Adipocyte (in vitro differentiated cells): ENCODE measurements at regions not wholly inside any gene's neighbourhood (a gene's known extent, or its start where the extent isn't known, plus 50 kb on each side); places are given as distances from the start of the nearest gene placed in this dataset.
"Not testable (repeated sequence)": the region's sequence is repeated elsewhere in the genome, so short reads cannot be mapped to it uniquely, and the experiment has no call there.

Source experiments
- DNase-seq: peaks from one replicate; pipeline ENCODE4 v3.0.0-alpha.2; 2015; ENCODE audit warnings: low read depth
- H3K27me3 ChIP-seq: replicated peaks from 2 replicates; pipeline ENCODE4 v1.7.0; 2013; ENCODE audit warnings: mild to moderate bottlenecking, low read length, moderate library complexity; ENCODE audit not compliant: control insufficient read depth, insufficient read depth
- H3K36me3 ChIP-seq: 2 replicates; pipeline ENCODE4 v1.7.0; 2013; ENCODE audit warnings: low read length, mild to moderate bottlenecking, moderate library complexity; ENCODE audit not compliant: control insufficient read depth, insufficient read depth, severe bottlenecking
- H3K4me1 ChIP-seq: 2 replicates; pipeline ENCODE4 v1.7.0; 2013; ENCODE audit warnings: mild to moderate bottlenecking, low read length, moderate library complexity; ENCODE audit not compliant: control insufficient read depth, insufficient read depth
- H3K4me3 ChIP-seq: 2 replicates; pipeline ENCODE4 v1.7.0; 2013; ENCODE audit warnings: mild to moderate bottlenecking, low read length, moderate library complexity
- H3K9ac ChIP-seq: 2 replicates; pipeline ENCODE4 v1.7.0; 2013; ENCODE audit warnings: mild to moderate bottlenecking, low read length, moderate library complexity
- H3K9me3 ChIP-seq: 2 replicates; pipeline ENCODE4 v1.7.0; 2013; ENCODE audit warnings: mild to moderate bottlenecking, low read length, moderate library complexity; ENCODE audit not compliant: control insufficient read depth

DNA sequence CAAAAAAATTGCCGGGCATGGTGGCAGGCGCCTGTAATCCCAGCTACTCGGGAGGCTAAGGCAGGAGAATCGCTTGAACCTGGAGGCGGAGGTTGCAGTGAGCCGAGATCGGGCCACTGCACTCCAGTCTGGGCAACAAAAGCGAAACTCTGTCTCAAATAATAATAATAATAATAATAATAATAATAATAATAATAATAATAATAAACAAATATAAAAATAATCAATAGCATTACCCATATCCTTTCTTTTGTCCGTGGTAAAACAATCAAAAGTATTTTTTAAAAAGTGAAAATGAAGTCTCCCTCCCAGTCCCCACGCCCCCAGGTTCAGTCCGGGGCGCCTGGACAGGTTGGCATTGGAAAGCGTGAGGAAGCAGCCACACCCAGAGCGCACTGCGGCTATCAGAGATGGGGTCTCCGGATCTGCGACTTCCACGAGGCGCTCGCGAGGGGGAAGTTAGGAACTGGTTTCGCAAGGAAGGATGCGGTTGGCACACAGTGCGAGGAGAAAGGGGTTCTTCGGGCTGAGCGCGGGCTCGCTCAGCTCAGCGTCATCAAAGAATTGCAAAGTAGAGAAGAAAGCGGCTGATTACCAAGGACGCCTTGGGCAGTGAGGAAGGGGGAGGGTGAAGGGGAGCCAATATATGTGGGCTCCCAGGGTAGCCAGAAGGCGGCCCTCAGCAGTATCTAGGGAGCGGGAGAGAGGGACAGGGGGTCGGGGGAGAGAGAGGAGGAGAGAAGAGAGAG is 69.5 kb upstream of the EPHB3 start:
- DNase-seq = no peak
- Histone ChIP-seq H3K9ac (no peak overlapping the region), H3K4me3 (no peak overlapping the region), H3K4me1 (no peaks in the 10 kb centered on the region), H3K9me3 (no peaks in the 10 kb centered on the region), H3K36me3 (no peaks in the 10 kb centered on the region), H3K27me3 (peaks cover 53% of the 10 kb centered on the region)

DNA sequence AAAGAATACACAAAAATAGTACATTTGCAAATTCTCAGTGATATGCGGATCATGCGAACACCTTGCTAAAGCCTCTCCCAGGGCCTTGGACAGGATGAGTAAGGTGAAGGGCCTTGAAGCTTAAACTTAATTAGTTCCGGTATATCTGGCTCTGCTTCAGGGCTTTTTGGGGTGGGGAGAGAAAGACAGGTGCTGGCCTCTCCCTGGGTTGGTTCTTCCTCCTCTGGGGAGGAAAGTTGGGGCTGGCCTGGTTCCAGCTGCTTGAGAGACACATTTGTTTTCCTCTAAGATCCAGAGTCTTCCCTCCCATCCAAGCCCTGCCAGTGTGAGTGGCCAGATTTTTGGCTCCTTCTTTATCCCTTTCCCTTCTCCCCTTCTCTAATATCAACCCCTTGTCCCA is 64.7 kb upstream of the EPHB3 start:
- H3K9ac ChIP-seq = no peak overlapping the region
- peaks cover under 1% of the 10 kb centered on the region for H3K9me3 ChIP-seq
- no peak for DNase-seq
- peaks cover 35% of the 10 kb centered on the region for H3K27me3 ChIP-seq
- no peaks in the 10 kb centered on the region for H3K4me1 ChIP-seq
- no peaks in the 10 kb centered on the region for H3K36me3 ChIP-seq
- no peak overlapping the region for H3K4me3 ChIP-seq

DNA sequence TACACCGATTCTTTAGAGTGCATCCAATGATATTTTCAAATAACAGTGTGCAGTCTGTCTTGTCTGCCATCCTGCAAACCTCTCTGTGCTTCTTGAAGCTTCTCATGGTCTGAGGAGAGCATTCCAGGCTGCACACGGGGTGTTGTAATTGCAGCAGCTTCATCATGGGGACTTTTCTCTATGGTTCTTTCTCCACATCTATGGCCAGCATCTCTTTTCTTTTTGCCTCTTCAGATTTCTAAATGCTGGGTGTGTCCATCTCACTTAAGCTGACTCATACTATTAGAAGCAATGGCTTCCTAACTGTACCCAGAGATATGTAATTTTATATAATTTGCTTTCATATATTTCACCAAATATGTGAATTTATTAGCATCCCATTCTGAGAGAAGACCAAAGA is 63.8 kb upstream of the EPHB3 start:
- H3K36me3 ChIP-seq = no peaks in the 10 kb centered on the region
- H3K4me3 ChIP-seq = no peak overlapping the region
- H3K4me1 ChIP-seq = no peaks in the 10 kb centered on the region
- H3K9ac ChIP-seq = no peak overlapping the region
- H3K27me3 ChIP-seq = peaks cover 29% of the 10 kb centered on the region
- DNase-seq = no peak
- H3K9me3 ChIP-seq = peaks cover 9% of the 10 kb centered on the region

DNA sequence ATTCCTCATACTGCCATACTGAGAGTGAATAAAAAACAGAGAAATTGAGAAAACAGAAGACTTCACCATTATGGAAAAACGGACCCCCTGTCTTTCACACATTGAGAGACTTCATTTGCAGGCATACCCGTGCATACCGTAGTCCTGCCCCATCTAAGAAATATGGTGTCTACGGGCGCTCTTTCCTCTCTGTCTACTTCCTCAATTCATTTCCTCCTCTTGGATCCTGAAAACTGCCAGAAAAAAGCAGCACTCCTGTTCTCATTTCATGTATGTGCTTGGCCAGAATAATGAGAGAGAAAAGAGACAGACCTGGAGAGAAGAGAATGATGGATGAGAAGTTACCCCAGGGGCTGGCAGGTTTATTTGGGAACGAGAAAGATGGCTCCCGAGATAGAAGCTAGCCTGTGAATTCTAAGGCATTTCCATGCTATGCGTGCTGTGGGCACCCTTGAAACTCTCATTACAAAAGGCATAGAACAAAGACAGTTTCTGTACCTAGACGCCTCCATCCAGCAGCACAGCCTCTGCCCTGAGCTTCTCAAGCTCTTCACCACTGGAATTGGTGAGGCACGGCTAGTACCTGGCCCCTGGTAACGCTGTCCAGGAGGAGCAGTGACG is 62.5 kb upstream of the EPHB3 start:
- Histone ChIP-seq H3K9me3 (peaks cover 11% of the 10 kb centered on the region), H3K4me3 (no peak overlapping the region), H3K9ac (no peak overlapping the region), H3K36me3 (no peaks in the 10 kb centered on the region), H3K4me1 (no peaks in the 10 kb centered on the region), H3K27me3 (peaks cover 18% of the 10 kb centered on the region)
- DNase-seq = no peak

DNA sequence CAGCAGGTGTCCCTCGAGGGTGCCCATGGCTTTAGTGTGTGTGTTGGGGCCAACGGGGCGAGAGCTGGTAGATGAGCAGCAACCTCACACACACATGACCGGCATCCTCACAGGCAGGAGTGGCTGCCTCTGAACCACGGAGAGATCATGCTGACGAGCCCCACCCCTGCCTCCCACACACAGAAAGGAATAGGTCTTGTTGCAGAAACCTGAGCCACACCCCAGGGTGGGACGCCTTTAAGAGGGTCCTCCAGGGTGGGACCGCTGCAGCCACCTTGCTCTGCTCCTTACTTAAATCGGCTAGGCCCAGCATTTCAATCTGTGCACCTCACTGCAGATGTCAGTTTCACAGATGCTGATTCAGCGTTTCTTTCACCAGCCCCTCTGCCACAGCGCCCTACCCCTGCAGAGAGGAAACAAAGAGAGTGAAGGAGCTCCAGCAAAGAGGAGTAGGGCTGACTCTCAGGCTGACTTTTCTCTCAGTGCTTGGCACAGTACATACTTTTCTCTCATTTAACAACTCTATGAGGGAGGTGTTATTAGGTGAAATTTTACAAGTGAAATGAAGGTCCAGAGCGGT is 61.2 kb upstream of the EPHB3 start:
- Histone ChIP-seq H3K4me1 (no peaks in the 10 kb centered on the region), H3K4me3 (no peak overlapping the region), H3K9me3 (peaks cover 11% of the 10 kb centered on the region), H3K27me3 (peaks cover 14% of the 10 kb centered on the region), H3K36me3 (no peaks in the 10 kb centered on the region), H3K9ac (no peak overlapping the region)
- no peak for DNase-seq

DNA sequence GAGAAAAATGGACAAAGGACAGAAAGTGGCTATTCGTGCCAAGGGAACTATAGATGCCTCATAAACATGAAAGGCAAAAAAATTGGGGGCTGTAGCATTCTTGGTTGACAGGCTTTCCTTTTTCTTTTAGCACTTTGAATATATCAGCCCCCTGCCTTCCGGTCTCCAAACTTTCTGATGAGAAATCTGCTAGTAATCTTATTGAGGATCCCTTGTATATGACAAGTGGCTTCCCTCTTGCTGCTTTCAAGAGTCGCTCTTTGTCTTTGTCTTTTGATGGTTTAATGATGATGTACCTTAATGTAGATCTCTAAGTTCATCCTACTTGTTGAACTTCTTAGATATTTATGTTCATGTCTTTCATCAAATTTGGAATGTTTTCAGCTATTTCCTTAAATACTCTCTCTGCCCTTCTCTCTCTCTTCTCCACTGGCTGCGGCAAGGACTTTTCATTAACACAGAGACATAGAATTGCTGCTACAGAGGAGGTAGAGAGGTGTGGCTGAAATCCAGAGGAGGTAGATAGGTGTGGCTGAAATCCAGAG is 59.4 kb upstream of the EPHB3 start:
- Histone ChIP-seq H3K9me3 (peaks cover 11% of the 10 kb centered on the region), H3K9ac (no peak overlapping the region), H3K36me3 (no peaks in the 10 kb centered on the region), H3K4me1 (peaks cover 3% of the 10 kb centered on the region), H3K27me3 (peaks cover 17% of the 10 kb centered on the region), H3K4me3 (no peak overlapping the region)
- DNase-seq = no peak

DNA sequence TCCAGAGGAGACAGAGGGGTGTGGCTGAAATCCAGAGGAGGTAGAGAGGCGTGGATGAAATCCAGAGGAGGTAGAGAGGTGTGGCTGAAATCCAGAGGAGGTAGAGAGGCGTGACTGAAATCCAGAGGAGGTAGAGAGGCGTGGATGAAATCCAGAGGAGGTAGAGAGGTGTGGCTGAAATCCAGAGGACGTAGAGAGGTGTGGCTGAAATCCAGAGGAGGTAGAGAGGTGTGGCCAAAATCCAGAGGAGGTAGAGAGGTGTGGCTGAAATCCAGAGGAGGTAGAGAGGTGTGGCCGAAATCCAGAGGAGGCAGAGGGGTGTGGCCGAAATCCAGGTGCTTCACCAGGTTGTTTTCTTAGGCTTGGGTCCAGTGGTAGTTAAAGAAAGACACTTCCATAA is 58.7 kb upstream of the EPHB3 start:
- not testable (repeated sequence) for H3K9ac ChIP-seq, H3K36me3 ChIP-seq, H3K4me3 ChIP-seq, H3K4me1 ChIP-seq, DNase-seq
- Histone ChIP-seq H3K27me3 (peaks cover 17% of the 10 kb centered on the region), H3K9me3 (peaks cover 11% of the 10 kb centered on the region)

DNA sequence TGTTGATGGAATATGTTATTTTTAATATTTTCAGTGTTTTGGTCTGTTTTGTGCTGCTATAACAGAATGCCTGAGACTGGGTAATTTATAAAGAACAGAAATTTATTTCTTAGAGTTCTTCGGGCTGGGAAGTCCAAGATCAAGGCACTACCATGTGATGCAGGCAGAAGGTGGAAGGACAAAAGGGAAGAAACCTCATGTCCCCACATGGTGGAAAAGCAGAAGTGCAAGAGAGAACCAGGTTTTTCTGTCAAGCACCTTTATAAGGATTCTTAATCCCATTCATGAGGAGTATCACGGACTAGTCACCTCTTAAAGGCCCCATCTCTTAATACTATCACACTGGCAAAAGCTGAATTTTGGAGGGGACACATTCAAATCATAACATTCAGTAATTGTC is 57.9 kb upstream of the EPHB3 start:
- no peak for DNase-seq
- H3K4me3 ChIP-seq = no peak overlapping the region
- peaks cover 11% of the 10 kb centered on the region for H3K9me3 ChIP-seq
- H3K4me1 ChIP-seq = peaks cover 3% of the 10 kb centered on the region
- peaks cover 17% of the 10 kb centered on the region for H3K27me3 ChIP-seq
- no peaks in the 10 kb centered on the region for H3K36me3 ChIP-seq
- no peak overlapping the region for H3K9ac ChIP-seq

DNA sequence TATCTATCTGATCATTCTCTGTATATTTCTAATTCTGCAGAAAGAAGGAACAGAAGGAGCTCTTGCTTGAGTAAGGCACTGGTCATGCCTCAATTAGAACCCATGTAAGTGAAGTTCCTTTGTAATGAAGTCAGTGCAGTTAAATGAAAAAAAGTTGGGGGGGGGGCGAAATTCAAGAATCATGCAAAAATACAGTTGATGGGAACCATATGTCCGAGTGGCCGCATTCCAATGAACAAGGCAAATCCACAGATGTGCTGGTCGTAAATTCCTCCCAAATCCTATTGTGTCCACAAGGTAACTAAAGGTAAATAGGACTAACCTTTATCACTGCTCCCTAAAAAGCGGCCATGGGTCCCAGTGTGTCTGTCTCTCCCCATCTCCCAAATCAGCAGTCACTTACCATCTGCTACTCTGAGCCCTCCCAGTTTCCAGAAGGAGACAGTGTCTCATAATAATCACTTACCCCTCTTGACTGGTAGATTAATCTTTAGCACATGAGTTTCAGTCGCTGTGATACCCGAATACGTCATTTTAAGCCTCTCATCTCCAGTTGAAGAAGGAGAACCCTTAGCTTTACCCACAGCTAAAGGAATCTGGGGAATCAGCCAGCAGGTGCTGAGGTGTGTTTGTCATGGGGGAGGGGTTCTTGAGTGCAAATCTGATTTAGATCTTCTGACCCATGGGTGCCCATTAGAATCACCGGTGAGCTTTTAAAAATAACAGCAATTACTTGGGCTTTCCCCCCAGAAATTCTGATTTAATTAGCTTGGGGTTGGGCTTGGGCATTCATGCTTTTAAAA is 56.3 kb upstream of the EPHB3 start:
- H3K9ac ChIP-seq = no peak overlapping the region
- H3K27me3 ChIP-seq = peaks cover 8% of the 10 kb centered on the region
- no peaks in the 10 kb centered on the region for H3K36me3 ChIP-seq
- peak; percentile 36 for DNase-seq
- peaks cover 3% of the 10 kb centered on the region for H3K4me1 ChIP-seq
- no peak overlapping the region for H3K4me3 ChIP-seq
- peaks cover 11% of the 10 kb centered on the region for H3K9me3 ChIP-seq

DNA sequence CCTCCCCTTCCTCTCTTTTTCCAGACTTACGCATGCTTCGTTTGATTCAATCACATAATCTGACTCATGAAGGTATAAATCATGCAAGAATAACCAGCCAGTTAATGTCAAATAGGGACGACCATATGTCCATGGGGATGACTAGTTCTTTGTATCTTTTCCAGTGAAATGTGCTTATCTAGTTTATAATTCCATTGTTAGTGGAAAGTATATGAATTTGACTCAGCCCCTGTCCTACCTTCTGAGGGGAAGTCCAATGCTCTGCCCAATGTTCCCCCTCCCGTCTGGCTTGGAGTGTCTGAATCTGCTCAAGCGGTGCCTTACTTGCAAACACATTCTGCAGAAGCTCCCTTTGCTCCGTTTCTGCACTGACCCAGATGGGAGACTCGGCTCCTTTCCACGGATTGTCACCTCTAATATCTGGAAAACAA is 55.0 kb upstream of the EPHB3 start:
- Histone ChIP-seq H3K4me3 (no peak overlapping the region), H3K36me3 (no peaks in the 10 kb centered on the region), H3K9me3 (peaks cover 18% of the 10 kb centered on the region), H3K9ac (no peak overlapping the region), H3K27me3 (peaks cover 16% of the 10 kb centered on the region), H3K4me1 (peaks cover 3% of the 10 kb centered on the region)
- DNase-seq = no peak

DNA sequence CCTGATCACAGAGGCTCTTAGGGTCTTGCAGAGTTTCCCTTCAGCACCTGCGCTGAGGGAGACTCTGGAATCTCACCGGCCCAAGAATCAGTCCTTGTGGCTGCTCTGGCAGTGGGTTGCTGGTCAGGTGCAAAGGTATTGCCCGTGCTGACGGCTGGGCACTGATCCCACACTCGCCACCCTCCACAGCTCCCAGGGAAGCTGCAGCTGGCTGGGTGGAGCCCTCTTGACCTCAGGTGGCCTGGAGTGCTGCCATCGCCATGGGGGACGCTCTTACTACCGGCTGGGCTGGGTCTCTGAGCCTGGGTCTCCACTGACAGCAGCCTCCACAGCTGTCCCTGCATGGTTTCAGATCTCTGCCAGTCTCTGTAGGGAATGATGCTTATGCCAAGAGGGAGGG is 52.6 kb upstream of the EPHB3 start:
- peaks cover 3% of the 10 kb centered on the region for H3K4me1 ChIP-seq
- no peaks in the 10 kb centered on the region for H3K36me3 ChIP-seq
- no peak for DNase-seq
- peaks cover 39% of the 10 kb centered on the region for H3K27me3 ChIP-seq
- peaks cover 19% of the 10 kb centered on the region for H3K9me3 ChIP-seq
- no peak overlapping the region for H3K9ac ChIP-seq
- no peak overlapping the region for H3K4me3 ChIP-seq
